ENCODE measurements at regions not wholly inside any gene's neighbourhood (a gene's known extent, or its start where the extent isn't known, plus 50 kb on each side); places are given as distances from the start of the nearest gene placed in this dataset.
"Not testable (repeated sequence)": the region's sequence is repeated elsewhere in the genome, so short reads cannot be mapped to it uniquely, and the experiment has no call there.

DNA sequence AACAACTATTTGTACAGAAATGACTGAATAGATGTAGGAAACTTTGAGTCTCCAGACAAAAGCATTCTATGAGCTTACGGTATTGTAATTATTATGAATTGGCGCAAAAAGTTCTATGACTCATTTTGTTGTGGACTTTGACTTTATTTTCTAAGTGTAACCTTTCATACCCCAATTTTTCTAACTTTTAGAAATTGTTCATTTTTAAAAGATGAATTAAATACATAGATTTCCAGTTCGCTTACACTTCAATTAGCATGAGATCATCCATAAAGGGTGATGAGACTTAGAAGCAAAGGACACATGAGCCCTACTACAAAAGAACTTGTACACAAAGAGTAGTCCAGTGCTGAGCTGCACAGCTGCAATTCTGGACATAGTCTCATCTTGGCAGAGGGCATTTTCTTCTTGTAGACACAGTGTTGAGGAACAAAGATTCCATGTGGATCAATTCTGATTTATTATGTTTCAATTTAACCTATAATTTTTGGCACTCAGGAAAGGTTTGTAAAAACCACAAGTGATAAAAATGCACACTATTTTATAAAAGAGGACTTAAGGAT is 431.1 kb downstream of the LRRIQ3 start:
- no peak for DNase-seq

DNA sequence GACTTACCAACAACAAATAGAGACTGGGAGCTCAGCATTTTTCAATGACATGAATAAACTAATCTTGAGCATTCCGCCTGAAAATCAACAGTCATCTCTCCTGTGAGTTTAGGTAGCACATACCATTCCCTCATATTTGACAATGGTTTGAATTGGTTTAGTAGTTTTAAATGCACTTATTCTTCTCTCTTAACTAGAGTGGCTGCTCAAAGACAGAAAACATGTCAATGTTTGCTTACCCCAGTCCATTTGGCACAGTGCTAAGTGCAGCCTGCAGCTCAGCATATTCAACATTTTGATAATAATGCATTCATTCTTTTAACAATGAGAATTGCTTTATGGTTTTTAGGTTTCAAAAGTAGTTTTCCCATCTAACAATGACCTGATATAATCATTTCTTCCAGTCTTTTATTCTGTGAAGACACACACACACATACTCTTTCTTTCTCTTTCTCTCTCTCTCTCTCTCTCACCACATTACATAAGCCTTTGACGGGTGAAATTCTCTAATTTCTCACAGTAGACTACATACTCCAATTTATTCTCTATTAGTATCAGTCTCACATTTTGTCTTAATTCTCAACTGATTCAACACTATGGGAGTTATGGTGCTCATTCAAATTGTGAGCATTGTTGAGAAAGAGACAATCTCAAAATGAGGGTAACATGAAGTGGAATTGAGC is 432.3 kb downstream of the LRRIQ3 start:
- DNase-seq, result no peak

DNA sequence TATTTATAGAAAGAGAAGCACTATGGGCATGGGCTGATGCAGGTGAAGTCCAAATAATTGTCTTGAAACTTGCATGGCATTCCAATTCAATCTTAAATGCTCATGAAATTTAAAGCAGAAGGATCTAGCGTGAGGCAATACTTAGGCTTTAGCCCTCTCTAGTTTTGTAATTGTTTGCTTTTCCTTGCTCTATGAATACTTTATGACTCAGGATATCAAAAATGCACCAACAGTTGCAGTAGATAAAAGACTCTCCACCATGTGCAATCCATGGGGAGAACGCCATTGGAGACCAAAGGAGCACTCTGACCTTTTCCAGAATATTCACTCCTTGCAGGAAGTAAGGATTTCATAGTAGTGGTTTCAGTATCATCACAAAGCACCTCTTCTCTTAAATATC is 436.4 kb downstream of the LRRIQ3 start:
- DNase-seq, result no peak

DNA sequence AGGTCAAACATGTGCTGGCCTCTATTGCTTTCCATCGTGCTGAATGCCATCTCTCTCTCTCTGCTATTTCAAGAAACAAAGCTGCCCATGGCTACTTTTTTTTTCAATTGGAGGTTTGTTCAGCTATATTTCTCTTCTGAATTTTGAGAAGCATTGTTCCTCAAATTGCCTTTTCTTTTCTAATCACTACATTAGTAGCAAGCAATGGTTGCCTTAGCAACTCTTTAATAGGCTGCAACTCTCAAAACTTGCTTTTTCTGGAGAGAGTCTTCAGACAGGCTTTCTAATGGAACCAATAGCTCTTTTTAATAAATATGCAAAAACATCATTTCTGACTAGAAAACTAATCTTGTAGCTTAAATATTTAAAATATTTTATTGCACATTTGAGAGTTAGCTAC is 439.0 kb downstream of the LRRIQ3 start:
- no peak for DNase-seq

DNA sequence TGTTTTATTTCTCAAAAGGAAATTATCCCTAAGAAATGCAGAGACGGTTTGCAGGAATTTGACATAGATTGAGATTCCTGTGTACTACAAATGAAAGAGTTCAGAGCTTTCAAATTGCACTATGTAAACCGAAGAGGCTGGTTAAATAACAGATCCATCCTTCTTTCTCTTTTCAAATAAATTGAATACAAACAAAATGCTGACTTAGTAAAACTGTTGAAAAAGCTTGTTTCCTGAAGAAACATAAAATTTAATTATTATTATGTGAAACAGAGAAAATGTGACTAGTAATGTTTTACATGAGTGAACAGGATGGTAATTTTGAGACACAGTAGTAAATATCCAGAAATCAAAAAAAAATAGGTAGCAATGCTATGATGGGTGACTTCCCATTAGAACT is 441.2 kb downstream of the LRRIQ3 start:
- DNase-seq, result no peak

DNA sequence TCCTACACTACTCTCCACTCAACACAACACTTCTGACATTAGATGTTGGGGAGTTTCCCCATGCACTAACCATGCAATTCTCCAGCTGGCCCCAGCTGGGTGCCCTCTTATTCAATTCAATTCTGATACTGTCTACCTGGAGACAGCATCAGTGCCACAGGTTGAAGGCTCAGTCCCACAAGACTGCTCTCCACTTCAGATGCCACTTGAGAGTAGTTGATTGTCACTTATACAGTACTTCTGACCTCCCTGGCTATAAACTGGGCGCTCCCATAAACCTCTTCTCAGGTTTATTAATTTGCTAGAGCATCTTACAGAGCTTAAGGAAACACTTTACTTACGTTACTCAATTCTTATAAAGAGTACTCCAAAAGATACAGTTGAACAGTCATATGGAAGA is 442.3 kb downstream of the LRRIQ3 start:
- no peak for DNase-seq

DNA sequence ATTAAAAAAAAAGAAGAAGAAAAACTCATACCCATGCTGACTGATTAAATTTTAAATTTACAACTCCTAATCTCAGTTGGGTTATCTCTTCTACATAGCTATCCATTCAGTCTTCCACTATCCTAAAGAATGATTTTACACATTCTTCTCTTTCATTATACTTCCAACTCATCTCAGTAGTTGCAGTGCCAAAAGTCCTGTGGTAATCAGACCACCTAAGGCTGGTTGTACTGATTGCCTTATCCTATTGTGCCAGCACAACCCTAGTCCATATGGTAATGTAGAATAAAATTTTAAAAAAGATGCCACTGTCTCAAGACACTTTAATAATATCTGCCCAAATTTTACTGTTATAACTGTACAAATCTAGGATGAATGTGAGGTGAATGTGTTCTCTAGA is 448.0 kb downstream of the LRRIQ3 start:
- no peak for DNase-seq

DNA sequence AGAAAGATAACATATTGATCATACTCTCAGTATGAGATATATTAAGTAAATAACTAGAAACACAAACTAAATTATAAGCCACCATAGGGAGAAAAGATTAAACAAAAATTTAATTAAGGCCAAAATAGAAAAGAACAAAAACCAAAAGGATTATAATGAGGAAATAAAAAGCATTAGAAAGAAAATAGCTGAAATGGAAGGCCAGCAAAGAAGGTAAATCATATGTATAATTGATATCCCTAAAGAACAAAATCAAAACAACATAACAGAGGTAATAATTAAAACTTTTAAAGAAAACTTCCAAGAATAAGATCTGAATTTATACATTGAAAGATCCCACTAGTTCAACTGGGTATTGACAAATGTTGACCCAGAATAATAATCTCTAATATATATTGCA is 453.0 kb downstream of the LRRIQ3 start:
- no peak for DNase-seq

DNA sequence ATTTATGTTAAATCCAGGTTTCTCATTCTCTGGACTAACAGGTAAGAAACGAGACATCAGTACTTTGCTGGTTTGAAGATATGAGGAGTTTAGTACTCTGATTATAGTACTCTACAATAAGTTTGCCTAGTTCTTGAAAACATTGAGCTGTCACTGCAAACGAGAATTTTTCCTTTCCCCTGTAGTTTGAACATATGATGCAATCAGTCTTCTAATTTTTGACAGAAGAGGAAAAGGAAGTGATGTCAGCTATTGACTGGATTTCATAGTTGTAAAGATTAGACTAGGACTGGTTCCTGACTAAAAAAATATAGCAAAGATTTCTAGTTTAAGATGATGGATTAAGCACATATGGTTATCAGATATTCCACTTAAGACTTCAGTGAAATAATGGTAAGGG is 461.9 kb downstream of the LRRIQ3 start:
- DNase-seq, result no peak

DNA sequence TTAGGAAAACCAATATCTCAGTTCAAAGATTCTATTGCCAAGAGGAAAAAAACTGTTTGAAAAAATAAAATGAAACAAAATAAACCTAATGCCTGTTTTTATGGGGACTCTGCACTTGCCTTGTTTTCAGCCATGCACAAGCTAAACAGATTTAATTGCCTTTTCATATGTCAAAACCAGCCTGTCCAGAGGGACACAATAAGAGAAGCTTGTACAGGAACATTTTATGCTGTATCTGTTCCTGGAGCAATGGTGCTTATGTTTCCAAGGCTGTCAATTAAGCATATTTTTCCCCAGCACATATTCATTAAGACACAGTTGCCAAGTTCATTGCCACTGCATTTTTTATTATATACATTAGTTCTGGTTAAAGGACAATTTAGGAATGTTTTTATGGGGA is 470.9 kb downstream of the LRRIQ3 start:
- no peak for DNase-seq

DNA sequence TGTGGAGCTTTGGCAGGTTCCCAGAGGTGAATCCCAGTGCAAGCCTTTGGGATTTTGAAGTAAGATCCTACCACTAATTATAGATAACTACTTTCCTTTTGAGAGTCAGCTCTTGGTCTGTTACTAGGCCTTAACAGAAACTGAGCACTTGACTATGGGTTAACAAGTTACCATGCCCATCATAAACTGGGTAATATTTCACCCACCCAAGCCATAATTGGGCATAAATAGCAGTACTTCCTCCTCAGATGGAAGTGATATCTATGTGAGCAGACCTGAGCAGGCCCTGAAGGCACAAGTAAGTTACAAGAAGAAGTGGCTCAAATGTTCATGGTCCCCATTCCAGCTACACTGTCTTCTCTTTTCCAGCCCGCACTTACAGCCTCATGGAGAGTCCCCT is 475.9 kb downstream of the LRRIQ3 start:
- DNase-seq, result no peak

DNA sequence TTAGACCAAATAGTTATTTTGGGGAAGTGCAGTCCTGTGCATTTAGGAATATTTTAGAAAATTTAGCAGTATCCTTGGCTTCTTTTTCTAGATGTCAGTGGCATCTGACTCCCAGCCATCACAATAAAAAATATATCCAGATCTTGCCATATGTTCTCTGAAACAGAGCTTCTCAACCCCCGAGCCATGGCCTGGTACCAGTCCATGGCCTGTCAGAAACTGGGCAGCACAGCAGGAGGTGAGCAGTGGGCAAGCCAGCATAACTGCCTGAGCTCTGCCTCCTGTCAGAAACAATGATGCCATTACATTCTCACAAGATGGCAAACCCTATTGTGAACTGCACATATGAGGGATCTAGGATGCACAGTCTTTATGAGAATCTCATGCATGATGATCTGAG is 480.0 kb downstream of the LRRIQ3 start:
- no peak for DNase-seq

DNA sequence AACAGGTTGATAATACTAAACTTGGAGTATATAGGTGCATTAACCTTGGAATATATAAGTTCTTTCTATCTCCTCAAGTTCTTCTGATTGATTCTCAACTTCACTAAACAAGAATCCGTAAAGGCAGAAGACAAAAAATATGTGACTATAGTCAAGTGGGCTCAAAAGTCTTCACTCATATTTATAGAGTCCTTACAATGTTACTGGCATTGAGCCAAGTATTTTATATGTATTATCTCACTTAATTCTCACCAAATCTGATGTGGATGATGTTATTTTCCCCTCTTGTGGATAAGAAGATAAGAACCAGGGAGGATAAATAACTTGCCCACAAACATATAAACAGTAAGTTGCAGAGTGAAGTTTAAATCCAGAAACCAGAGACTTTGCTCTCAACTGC is 486.9 kb downstream of the LRRIQ3 start:
- no peak for DNase-seq

DNA sequence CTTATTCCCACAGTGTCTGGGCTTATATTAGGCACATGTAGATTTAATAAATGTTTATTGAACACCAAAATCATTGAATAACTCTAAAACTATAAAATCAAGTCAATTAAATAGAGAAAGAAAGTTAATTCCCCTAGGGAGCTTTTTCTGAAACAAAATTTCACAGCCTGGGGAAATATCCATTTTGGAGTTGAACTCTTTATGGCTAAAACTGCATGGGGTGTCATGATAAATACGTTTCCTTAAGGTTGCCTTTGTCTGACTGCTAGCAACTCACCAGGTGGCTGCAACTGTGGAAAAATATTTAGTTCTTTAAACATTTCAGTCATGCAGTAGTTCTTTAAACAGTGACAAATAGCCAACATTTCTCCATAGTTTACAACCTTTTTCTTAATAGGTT is 496.1 kb downstream of the LRRIQ3 start:
- no peak for DNase-seq

DNA sequence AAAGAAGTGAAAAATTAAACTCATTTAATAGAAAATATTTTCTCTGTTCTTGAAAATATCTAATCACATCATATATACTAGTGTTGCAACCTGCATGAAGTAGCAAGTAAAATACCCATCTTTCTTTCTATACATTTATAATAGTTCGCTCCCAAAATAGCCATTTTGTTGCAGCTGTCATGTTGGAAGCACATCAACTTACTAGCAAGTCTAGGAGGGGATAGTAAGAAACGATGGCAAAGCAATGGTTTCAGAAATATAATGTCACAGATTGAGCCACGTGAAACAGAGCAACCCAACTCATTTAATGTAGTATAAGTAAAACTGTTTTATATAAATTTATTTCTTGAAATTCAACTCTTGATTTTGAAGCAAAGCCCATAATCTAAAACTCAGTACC is 521.8 kb downstream of the LRRIQ3 start:
- no peak for DNase-seq

DNA sequence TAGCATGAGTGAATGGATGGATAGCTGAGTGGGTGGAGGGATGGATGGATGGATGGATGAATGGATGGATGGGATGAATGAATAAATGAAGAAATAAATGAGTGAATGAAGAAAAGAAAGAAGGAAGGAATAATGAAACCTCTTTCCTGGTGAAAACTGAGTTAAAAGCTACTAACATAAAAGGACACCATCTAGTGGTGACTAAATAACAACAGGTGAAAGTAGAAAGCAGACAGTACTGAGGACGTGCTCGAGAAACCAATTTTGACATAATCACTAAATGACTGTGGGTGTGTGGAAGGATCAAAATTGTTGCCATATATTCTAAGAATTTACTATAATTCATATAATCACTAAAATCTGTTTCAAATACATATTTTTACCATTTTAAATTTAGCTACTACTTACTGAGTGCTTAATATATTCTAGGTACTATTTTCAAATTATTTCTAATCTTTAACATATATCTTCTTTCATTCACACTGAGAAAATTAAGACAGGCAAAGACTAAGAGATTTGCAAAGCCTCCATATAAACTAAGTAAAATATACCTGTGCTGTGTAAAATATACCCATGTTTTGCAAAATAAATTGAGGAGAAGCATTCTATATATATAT is 522.9 kb downstream of the LRRIQ3 start:
- no peak for DNase-seq

DNA sequence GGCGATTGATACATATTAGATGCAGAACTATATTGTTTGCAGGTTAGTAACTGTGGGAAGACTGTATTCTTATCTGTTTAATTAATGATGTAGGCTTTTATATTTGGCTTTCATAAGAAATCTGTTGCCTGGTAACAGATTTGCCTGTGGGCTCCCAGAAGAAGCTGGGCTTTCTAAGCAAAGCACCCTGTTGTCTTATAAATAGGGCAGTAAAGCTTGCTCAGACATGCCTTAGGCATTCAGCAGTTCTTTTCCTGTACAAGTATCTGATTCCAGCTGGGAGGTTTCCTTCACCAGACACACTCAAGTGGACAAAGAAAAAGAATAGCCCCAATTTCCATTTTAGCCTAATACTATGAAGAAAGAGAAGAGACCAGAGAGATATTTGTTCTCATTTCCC is 524.0 kb downstream of the LRRIQ3 start:
- no peak for DNase-seq

DNA sequence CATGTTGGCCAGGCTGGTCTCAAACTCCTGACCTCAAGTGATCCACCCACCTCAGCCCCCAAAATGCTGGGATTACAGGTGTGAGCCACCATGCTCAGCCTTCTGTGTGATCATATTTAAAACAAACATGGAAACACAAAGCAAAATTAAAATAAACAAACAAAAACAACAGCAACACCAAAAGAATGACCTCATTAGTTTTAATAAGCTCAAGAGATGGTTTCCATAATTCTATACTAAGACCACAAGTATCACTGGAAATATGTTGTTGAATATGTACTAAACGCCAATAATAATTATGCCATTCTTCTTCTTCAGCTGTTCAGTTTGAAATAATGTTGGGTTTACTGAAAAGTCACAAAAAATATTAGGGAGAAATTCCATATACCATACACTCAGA is 526.4 kb downstream of the LRRIQ3 start:
- DNase-seq, result no peak

DNA sequence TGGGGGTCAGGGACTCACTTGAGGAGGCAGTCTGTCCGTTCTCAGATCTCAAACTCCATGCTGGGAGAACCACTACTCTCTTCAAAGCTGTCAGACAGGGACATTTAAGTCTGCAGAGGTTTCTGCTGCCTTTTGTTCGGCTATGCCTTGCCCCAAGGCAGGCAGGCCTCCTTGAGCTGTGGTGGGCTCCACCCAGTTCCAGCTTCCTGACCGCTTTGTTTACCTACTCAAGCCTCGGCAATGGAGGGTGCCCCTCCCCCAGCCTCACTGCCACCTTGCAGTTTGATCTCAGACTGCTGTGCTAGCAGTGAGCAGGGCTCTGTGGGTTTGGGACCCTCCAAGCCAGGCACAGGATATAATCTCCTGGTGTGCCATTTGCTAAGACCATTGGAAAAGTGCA is 530.0 kb downstream of the LRRIQ3 start:
- DNase-seq, result not testable (repeated sequence)

DNA sequence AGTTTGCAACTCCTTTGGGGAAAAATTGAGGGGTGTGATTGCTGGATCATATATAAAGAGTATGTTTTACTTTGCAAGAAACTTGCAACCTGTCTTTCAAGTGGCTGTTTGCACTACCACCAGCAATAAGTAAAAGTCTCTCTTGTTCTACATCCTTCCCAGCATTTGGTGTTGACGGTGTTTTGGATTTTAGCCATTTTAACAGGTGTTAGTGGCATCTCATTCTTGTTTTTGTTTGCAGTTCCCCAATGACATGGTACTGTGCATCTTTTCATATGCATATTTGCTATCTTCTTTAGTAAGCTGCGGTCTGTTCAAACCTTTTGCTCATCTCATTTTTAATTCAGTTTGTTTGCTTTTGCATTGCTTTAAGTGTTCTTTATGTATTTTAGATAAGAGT is 535.5 kb downstream of the LRRIQ3 start:
- no peak for DNase-seq

DNA sequence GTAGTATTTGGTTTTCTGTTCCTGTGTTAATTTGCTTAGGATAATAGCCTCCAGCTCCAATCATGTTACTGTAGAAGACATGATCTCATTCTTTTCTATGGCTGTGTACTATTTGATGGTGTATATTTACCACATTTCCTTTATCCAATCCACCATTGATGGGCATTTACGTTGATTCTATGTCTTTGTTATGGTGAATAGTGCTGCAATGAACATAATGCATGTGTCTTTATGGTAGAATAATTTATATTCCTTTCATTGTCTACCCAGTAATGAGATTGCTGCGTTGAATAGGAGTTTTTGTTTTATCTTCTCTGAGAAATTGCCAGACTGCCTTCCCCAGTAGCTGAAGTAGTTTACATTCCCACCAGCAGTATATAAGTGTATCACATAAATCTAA is 538.8 kb downstream of the LRRIQ3 start:
- DNase-seq, result no peak

DNA sequence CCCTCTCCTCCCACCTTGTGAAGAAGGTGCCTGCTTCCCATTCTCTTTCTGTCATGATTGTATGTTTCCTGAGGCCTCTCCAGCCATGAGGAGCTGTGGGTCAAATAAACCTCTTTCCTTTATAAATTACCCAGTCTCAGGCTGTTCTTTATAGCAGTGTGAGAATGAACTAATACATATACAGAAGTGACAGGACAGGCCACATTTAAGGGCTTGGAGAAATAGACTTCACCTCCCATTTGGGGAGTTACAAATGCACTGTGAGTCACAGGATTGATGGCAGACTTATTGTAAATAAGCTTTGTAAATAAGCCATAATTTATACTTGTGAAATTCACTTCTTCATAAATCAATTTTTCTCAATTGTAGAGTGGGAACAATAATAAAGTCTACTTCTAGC is 543.3 kb downstream of the LRRIQ3 start:
- DNase-seq, result no peak

DNA sequence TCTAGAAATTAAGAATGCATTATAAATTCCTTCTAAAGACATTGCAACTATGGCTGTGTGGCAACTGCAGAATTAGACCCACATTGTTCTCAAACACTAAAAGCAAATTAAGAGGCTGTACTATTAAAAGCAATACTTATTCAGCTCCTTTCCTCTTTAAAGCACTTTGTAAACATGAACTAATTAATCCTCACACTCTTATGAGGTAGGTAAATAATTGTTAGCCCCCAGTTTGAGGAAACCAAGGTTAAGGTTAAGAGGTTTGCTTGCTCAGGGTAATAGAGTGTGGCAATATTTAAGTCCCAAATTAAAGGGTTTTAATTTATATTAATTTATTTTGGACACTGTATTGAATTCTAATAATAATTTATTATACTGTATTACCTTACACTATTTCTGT is 553.8 kb downstream of the LRRIQ3 start:
- DNase-seq, result no peak

DNA sequence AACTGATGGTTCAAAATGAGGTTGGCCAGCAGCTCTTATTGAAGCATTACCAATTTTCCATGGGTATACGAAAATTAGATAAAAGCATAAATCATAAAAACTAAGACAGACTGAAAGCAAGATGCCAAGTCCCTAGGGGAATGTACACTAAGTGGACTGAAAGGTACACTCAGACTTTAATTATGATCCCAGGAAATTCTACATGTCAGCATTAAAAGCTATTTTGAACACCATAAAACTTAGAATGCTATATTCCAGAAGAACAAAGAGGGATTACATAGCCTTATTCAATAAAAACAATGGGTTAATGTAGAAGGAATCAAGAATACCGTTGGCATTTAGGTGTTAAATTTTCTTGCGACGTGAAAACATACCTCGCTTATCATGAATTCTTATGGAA is 558.5 kb downstream of the LRRIQ3 start:
- no peak for DNase-seq

DNA sequence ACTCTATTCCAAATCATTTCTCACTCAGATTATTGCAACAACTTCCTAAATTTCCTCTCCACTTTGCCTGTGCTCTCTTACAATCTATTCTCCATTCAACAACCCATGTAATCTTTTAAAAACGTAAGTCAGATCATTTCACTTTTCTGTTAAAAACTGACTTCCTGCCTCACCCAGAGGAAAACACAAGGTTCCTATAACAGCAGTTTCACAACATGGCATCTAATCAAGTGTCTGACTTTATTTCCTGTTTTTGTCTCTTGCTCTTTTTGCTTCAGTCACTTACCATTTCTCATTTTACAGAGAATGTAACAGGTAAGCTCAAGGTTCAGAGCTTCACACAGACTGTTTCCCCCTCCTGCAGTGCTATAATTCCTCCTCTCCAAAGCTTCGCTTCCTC is 560.7 kb downstream of the LRRIQ3 start:
- no peak for DNase-seq

Measured in CD4-positive, alpha-beta T cell treated with Interleukin-1 beta for 1 hour (primary cell).